RWPE1 (cell line): ENCODE measurements at regions not wholly inside any gene's neighbourhood (a gene's known extent, or its start where the extent isn't known, plus 50 kb on each side); places are given as distances from the start of the nearest gene placed in this dataset.

Experiments
- CTCF ChIA-PET: fragments of 350-600 bp; sonication (Branson Sonifier 250); formaldehyde crosslinking; extraction: SDS; loops from one replicate; lab custom pipeline; 2021; lab: Yijun Ruan, JAX
- POLR2A ChIA-PET: fragments of 400-600 bp; formaldehyde crosslinking; extraction: SDS; loops from one replicate; lab custom pipeline; 2020; ENCODE audit warnings: antibody characterized with exemption; ENCODE audit not compliant: low non-redundant PET; lab: Yijun Ruan, JAX
- DNase-seq: peaks from one replicate; pipeline ENCODE4 v3.0.0; 2012; ENCODE audit warnings: low spot score
- H3K27ac ChIP-seq: fragments of 450-650 bp; 2 replicates; pipeline ENCODE4 v1.5.1; 2017
- TF ChIP-seq, protein P1 (sequence below): fragments of 450-650 bp; conservative IDR thresholded peaks from 2 replicates; pipeline ENCODE4 v1.5.1; 2017; ENCODE audit warnings: low read depth, mild to moderate bottlenecking

DNA sequence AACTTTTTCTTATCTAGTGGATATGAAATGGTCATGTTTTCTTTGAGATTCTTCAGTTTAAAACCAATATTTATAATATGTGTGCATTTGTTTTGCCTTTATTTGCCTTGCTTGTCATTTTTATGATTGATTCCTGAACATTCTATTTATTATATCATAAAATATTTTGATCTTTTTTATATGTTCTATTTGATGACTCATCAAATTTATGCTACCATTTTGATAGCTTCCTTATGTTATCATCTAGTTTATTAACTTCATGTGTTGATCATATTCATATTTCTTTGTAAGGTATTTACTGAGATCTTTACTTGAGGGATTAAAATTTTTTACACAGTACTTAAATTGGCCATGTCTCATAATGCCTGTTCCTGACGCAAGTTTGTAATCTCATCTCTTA lies 1650.0 kb downstream of the AMY1C start:
- POLR2A ChIA-PET = no interaction called here
- H3K27ac ChIP-seq = no peak overlapping the region
- no peak for DNase-seq
- CTCF ChIA-PET = interaction anchor here (0.7 kb wide), 1 partner anchor 131 kb away, joined by 6 read pairs; no protein-coding TSS in a partner anchor
- TF ChIP-seq, protein P1, sequence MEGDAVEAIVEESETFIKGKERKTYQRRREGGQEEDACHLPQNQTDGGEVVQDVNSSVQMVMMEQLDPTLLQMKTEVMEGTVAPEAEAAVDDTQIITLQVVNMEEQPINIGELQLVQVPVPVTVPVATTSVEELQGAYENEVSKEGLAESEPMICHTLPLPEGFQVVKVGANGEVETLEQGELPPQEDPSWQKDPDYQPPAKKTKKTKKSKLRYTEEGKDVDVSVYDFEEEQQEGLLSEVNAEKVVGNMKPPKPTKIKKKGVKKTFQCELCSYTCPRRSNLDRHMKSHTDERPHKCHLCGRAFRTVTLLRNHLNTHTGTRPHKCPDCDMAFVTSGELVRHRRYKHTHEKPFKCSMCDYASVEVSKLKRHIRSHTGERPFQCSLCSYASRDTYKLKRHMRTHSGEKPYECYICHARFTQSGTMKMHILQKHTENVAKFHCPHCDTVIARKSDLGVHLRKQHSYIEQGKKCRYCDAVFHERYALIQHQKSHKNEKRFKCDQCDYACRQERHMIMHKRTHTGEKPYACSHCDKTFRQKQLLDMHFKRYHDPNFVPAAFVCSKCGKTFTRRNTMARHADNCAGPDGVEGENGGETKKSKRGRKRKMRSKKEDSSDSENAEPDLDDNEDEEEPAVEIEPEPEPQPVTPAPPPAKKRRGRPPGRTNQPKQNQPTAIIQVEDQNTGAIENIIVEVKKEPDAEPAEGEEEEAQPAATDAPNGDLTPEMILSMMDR = no peak

DNA sequence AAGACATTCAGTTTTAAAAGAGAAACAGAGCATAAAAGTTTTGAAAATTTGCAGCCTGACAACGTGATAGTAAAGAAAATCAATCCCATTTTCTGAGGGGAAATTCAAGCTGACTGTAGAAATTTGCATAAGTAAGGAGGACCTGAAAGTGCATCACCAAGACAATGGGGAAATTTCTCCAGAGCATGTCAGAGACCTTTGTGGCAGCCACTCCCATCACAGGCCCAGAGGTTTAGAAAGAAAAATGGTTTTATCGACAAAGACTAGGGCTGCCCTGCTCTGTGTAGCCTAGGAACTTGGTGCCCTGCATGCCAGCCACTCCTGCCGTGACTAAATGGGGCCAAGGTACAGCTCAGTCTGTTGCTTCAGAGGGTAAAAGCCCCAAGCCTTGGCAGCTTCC lies 1640.2 kb upstream of the PRMT6 start:
- H3K27ac ChIP-seq = no peak overlapping the region
- ChIA-PET POLR2A (no interaction called here), CTCF (no interaction called here)
- DNase-seq = no peak
- TF ChIP-seq, protein P1 = no peak

DNA sequence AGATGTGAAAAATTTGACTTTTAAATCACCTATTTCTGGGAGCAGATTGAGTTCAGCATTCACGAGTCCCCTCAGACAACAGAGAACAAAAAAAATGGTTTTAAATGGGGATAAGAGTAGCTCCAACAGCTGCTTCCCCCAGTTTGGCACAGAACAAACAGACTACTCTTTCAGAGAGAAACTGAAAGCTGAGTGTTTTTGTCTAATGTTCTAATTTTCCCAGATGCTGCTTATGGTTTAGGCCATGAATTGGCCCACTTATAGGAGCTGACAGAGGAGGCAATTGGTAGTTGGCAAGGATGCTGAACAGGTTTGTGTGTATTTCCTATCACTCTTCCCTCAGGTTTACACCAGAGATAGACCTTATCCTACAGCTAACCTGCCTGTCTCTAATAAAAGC lies 1637.4 kb upstream of the PRMT6 start:
- DNase-seq = no peak
- ChIA-PET POLR2A (no interaction called here), CTCF (no interaction called here)
- H3K27ac ChIP-seq = no peak overlapping the region
- TF ChIP-seq, protein P1 = no peak

DNA sequence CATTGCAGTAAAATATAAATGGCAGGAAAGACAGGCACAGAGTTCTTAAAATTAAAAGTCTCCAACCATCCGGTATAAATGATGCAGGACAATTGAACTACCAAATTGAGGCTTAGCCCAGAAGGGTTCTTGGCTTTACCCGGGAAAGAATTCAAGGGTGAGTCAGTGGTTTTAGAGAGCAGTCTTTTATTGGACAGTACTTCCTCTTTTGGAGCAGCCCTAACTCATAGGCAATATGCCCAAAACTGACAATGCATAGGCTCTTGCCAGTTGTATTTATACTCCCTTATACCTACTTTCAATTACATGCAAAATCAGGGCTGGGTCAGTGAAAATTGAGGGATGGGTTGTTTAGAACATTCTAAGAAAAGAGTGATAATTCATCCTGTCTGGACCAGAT lies 1628.9 kb upstream of the PRMT6 start:
- ChIA-PET POLR2A (no interaction called here), CTCF (no interaction called here)
- TF ChIP-seq, protein P1 = no peak
- H3K27ac ChIP-seq = no peak overlapping the region
- DNase-seq = no peak

DNA sequence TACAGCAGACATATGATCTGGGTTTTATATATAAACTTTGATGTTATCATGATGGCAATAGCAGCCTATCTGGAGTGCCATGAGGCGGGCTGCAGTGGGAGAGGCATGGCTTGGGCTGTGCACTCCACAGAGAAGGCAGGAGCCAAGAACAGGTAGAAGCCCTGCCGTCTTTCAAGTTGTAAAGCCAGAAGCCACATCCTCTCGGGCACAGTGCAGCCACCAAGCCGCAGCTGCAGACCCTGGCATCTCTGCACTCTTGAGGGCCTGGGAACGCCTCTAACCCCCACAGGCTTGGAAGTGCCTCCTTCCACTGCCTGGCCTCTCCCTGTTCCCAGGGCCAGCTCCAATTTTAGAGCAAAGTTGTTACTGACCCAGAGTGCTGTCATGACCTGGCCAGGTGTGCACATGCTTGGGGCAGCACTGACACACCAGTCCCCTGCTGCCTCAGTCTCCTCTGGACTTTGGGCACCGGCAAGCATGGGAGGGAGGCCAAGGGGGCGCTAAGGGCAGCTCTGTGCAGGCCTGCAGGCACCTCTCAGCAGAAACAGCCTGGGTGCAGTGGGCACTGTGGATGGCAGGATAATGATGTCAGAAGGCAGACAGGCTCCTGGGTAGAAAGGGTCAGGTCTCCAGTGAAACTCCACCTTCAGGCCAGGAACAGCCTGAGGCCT lies 1619.8 kb upstream of the PRMT6 start:
- no peak for DNase-seq

DNA sequence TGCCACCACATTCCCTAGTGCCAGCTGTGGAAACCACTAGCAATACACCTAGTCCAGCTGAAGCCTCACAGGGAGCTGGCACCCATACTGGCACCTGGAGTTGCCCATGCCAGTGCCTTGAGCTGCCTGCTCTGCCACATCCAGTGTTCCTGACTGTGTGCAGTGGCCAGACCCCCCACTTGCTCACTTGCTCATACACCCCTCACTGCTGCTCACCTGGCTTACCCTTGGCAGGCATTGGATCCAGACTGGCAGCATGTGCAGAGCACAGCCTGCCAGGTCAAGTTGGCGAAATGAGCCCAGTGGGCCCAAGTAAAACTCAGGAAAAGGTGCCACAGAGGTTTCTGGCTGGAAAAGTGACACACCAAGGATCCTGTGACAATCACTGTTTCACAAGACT lies 1618.6 kb upstream of the PRMT6 start:
- TF ChIP-seq, protein P1 = no peak
- DNase-seq = no peak
- no peak overlapping the region for H3K27ac ChIP-seq
- ChIA-PET POLR2A (no interaction called here), CTCF (interaction anchor here (0.6 kb wide), 1 partner anchor 13 kb away, joined by 4 read pairs; no protein-coding TSS in a partner anchor)

More for the DNA sequence above, 1619.8 kb upstream of the PRMT6 start:
- ChIA-PET POLR2A (no interaction called here), CTCF (no interaction called here)
- H3K27ac ChIP-seq = no peak overlapping the region
- TF ChIP-seq, protein P1 = no peak
